SKM-1 (cell line): ENCODE measurements at regions not wholly inside any gene's neighbourhood (a gene's known extent, or its start where the extent isn't known, plus 50 kb on each side); places are given as distances from the start of the nearest gene placed in this dataset.

Source experiments
- DNase-seq: peaks from one replicate; lab custom pipeline; 2025; ENCODE audit not compliant: unreplicated experiment; lab: John Stamatoyannopoulos, UW

DNA sequence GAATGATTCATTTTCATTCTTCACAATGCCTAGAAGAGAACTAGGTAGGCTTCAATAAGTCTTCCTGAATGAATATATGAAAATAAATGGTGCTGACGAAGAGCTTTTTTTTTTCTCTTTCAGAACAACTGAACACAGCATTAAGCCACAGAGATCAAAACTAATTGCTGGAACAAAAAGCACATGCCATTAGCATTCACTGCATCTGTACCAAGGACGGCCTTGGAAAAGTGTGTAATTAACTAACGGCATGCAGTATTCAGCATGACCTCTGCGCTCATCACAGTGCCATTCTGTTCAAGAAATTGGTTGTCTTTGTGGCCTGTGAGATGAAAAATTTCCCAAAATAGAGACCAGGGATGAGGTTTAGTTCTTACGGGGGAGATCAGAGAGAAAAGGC, 99.3 kb downstream of the NUDT12 start:
- DNase-seq = no peak

DNA sequence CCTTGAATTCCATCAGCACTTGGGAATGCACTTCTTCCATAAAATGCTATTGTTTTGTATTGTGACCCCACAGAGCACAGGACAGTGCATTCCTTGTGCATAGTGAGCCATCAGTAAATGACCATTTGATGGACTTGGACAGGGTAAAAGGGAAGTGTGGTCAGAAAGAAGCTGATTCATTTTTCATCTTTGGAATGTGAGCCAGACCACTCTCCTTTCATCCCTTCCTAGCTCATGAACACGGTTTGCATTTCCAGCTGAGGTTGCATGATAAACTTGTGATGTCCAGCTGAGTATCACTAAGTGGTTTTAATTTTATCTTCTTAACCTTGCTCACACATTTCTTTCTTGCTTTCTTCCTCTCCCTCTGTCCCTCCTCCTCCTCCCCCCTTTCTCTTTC, 101.3 kb downstream of the NUDT12 start:
- no peak for DNase-seq

- no peak for DNase-seq
Measured at GRCh38 chr5:103458497-103459040, 104.0 kb downstream of the NUDT12 start.

DNA sequence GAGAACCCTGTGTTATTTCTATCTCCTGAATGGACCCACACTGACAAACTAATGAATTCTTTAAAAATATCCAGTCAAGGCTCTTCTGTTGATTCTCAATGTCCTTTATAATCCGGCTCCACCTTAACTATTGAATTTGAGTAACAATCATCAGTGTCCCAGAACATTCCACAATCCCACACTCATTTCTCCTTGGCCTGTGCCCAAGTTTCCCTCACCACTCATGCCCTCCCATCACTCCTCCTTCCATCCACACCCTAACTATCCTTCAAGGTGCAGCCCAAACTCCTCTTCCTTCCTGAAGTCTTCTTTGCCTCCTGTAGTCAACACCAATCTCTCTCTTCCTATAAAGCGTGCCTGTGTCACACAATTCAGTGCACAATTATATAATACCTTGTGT, 106.1 kb downstream of the NUDT12 start:
- no peak for DNase-seq

GRCh38 chr5:103455796-103456195, 106.8 kb downstream of the NUDT12 start:
- DNase-seq = no peak

DNA sequence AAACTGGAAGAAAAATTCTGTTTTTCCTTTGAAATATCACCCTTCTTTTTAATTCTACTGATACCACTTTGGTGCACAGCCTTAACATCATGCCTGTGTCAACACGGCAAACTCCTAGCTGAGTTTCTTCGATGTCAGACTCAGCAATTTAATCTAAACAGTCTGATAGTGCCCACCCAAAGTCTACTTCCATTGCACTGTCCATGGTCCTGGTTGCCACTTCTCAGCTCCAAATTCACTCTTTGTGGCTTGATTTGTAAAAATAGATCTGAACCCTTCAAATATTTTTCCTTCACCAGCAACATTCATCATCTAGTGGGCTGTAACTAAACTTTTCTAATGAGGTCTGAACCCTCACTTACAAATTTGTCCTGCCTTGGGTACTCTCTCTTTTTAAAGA, 107.8 kb downstream of the NUDT12 start:
- no peak for DNase-seq

DNA sequence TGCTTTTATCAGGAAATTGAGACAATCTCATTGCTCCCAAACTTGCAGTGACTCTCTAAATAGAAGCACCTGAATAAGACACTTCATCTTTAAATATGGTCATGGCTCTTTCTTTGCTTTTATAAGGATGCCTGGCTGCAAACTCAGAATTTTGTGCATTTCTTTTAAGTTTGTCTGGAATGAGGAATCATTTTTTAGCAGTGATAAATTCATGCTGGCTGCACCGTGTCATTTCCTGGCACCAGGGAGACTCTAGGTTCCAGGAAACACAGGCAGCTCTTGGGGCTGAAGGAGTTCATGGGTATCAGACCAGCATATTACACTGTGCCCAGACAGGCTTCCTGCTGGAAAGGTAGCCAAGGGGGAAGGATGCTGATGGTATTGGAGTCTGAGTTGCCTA, 109.9 kb downstream of the NUDT12 start:
- DNase-seq = no peak

GRCh38 chr5:103452089-103452488, 110.5 kb downstream of the NUDT12 start:
- no peak for DNase-seq

- DNase-seq = no peak
Measured at GRCh38 chr5:103451261-103451660, 111.3 kb downstream of the NUDT12 start.

GRCh38 chr5:103450333-103451061, 112.1 kb downstream of the NUDT12 start:
- DNase-seq = no peak

GRCh38 chr5:103446813-103447212, 115.8 kb downstream of the NUDT12 start:
- DNase-seq = no peak

GRCh38 chr5:103445426-103446035, 117.1 kb downstream of the NUDT12 start:
- no peak for DNase-seq

DNA sequence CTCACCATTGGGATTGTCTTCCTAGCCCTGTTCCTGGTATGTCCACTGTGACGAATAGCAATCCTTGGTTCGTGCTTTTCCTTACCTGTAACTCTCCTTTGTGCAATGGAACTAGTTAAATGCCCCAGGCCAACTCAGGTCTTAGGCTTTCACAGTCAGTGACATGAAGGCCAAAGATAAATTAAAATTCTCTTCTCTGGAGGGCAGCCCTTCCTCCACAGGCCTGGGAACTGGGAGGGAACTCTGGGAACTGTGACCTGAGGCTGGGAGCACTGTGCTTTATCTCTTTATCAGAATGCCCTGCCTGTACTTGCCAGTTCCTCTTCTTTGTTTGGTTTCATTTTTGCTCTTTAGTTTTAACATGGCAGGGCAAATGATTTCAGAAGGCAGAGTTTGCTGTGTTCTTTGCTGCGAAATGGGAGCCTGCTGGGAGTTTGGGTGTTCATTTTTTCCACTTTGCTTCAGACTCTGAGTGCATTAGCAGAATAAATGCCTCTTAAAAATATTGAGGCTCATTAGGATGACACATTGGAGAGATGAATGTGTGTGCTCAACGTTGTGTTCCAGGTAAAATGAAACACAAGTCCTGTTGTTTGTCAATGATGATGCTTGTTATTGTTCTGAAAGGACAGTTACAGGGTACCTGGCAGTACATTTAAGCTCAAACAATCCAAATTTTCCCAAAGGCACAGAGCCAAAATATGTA, 118.1 kb downstream of the NUDT12 start:
- no peak for DNase-seq

DNA sequence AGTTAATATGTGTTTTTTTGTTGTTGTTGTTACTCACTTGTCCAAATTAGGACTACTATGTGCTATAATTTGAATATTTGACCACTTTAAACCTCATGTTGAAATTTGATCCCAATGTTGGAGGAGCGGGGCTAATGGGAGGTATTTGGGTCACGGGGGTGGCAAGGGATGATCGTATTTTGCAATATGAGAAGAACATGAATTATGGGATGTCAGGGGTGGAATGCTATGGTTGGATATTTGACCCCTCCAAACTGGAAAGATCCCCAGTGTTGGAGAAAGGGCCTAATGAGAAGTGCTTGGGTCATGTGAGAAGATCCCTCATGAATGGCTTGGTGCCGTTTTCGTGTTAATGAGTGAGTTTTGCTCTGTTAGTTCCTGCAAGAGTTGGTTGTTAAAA, 119.8 kb downstream of the NUDT12 start:
- DNase-seq = no peak

DNA sequence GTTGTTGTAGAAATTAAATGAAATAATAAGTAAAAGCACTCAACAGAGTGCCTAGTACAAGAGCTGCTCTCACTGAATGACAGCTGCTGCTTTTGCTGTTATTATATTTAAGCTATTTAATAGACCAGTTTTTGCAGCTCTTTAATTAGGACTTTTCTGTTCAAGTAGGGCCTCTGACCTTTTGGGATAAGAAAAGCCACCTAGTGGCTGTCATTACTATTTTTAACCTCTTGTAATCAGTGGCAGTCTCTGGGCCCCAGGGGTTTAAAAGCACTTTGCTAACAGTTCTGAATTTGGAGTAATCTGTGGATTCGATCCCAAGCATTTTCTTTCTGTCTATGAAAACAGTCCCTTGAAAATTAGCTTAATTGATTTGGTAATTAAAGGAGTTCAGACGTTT, 121.1 kb downstream of the NUDT12 start:
- DNase-seq = no peak

DNA sequence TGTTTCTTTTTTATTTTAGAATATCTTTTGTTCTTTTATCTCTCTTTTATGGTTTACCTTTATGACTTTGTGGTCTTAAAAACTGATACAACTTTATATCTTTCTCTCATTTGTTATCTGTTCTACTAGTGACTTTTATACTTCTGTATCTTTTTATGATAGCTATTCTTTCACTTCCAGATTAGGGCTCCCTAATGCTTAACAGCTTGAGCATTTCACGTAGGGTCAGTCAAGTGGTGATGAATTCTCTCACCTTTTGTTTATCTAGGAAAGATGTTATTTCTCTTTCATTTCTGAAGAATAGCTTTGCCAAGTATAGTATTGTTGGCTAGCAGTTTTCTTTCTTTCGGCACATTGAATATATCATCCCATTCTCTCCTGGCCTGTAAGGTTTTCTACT, 123.6 kb downstream of the NUDT12 start:
- DNase-seq = no peak

DNA sequence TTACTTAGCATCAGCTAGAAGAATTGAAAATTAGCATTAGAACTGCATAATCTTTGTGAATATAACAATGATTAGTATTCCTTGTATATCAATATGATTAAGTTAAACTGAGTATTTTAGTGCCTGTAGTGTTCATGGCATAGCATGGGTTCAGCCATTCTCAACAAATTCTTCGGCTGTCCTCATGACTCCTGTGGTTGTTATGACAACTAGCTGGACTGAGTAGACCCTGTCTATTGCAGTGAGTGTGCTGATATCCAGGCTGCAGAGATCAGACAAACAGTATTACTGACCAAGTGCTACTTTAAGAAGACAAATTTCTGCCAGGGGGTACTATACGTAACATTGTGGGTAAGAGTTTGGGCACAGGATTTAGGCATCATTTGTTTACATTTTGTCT, 125.9 kb downstream of the NUDT12 start:
- no peak for DNase-seq

DNA sequence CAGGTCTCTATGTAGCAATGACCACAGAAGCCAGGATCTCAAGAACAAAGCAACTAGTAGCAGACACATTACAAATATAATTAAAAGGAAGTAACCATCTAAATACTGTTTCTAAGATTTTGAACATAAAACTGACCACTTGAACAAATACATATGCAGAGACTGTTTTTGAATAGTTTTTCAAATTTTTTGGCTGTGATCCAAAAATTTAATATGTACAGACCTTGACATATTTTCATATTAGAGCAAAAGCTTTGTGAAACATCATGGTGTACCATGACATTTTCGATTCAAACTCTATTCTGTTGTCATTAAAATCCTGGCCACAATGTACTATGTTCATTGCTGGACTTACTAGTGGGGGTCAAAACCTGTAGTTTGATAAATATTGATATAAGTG, 126.5 kb downstream of the NUDT12 start:
- DNase-seq = no peak

GRCh38 chr5:103435136-103435889, 127.3 kb downstream of the NUDT12 start:
- no peak for DNase-seq

GRCh38 chr5:103434057-103434456, 128.5 kb downstream of the NUDT12 start:
- no peak for DNase-seq

GRCh38 chr5:103433211-103433610, 129.4 kb downstream of the NUDT12 start:
- no peak for DNase-seq
